ENCODE measurements at regions not wholly inside any gene's neighbourhood (a gene's known extent, or its start where the extent isn't known, plus 50 kb on each side); places are given as distances from the start of the nearest gene placed in this dataset.
"Not testable (repeated sequence)": the region's sequence is repeated elsewhere in the genome, so short reads cannot be mapped to it uniquely, and the experiment has no call there.

- not testable (repeated sequence) for TF ChIP-seq EZH2, CTCF, EZH2phosphoT487 (IDR thresholded peaks at IDR 0.05)
Observed at GRCh38 chr13:75175097-75175496, 306.9 kb downstream of the TBC1D4 start.

Data from neural progenitor cell (in vitro differentiated cells).